ENCODE measurements at regions not wholly inside any gene's neighbourhood (a gene's known extent, or its start where the extent isn't known, plus 50 kb on each side); places are given as distances from the start of the nearest gene placed in this dataset.

GRCh38 chr2:104447831-104448434 is 406.0 kb upstream of the POU3F3 start:
- TF ChIP-seq CTCF (IDR thresholded peaks at IDR 0.05; ENCODE audit: poor library complexity, severe bottlenecking) (peak; percentile 62), EZH2 (IDR thresholded peaks at IDR 0.05; ENCODE audit: borderline replicate concordance, insufficient read depth, low read length, poor library complexity, severe bottlenecking) (no peak), REST (IDR thresholded peaks at IDR 0.05; ENCODE audit: borderline replicate concordance) (no peak)
